HFFc6 (cell line): ENCODE measurements at regions not wholly inside any gene's neighbourhood (a gene's known extent, or its start where the extent isn't known, plus 50 kb on each side); places are given as distances from the start of the nearest gene placed in this dataset.

Experiments used
- DNase-seq: peaks from one replicate; pipeline ENCODE4 v3.0.0-alpha.2; 2018
- H3K27ac Mint-ChIP-seq: 2 replicates; pipeline ENCODE4 v1.8.0; 2020; ENCODE audit warnings: mild to moderate bottlenecking, mixed read lengths
- H3K27me3 Mint-ChIP-seq: 2 replicates; pipeline ENCODE4 v1.8.0; 2021; ENCODE audit warnings: mild to moderate bottlenecking, moderate library complexity, mixed read lengths; ENCODE audit not compliant: insufficient read depth
- H3K36me3 Mint-ChIP-seq: 2 replicates; pipeline ENCODE4 v1.8.0; 2021; ENCODE audit warnings: low read depth, mixed read lengths
- H3K4me1 Mint-ChIP-seq: 2 replicates; pipeline ENCODE4 v1.8.0; 2020; ENCODE audit warnings: low read depth, mixed read lengths
- H3K4me3 Mint-ChIP-seq: 2 replicates; pipeline ENCODE4 v1.8.0; 2020; ENCODE audit warnings: mild to moderate bottlenecking, moderate library complexity, mixed read lengths
- H3K9me3 Mint-ChIP-seq: 2 replicates; pipeline ENCODE4 v1.8.0; 2020; ENCODE audit warnings: mild to moderate bottlenecking, mixed read lengths
- CTCF ChIP-seq: fragments of 200-600 bp; sonication (generic); IDR thresholded peaks from 2 replicates; pipeline ENCODE4 v1.5.0; 2021; ENCODE audit warnings: antibody characterized with exemption, mild to moderate bottlenecking

GRCh38 chr20:59422872-59423544 lies 122.6 kb downstream of the EDN3 start:
- Mint-ChIP-seq H3K36me3 (no peaks in the 10 kb centered on the region), H3K27me3 (no peaks in the 10 kb centered on the region; the same call in 1 of the 2 replicates), H3K9me3 (peaks cover 26% of the 10 kb centered on the region; the same call in 1 of the 2 replicates), H3K4me3 (no peak overlapping the region), H3K27ac (no peak overlapping the region), H3K4me1 (no peaks in the 10 kb centered on the region)
- TF ChIP-seq CTCF: no peak
- no peak for DNase-seq

GRCh38 chr20:59424976-59425375 lies 124.6 kb downstream of the EDN3 start:
- Mint-ChIP-seq H3K27ac (no peak overlapping the region), H3K9me3 (peaks cover 34% of the 10 kb centered on the region), H3K4me3 (no peak overlapping the region), H3K4me1 (no peaks in the 10 kb centered on the region), H3K36me3 (peaks cover 5% of the 10 kb centered on the region; the same call in 1 of the 2 replicates), H3K27me3 (no peaks in the 10 kb centered on the region; the same call in 1 of the 2 replicates)
- no peak for TF ChIP-seq CTCF
- no peak for DNase-seq

GRCh38 chr20:59425572-59425971 lies 125.2 kb downstream of the EDN3 start:
- Mint-ChIP-seq H3K36me3 (peaks cover 5% of the 10 kb centered on the region; the same call in 1 of the 2 replicates), H3K9me3 (peaks cover 31% of the 10 kb centered on the region), H3K4me3 (no peak overlapping the region), H3K27me3 (no peaks in the 10 kb centered on the region; the same call in 1 of the 2 replicates), H3K4me1 (no peaks in the 10 kb centered on the region), H3K27ac (no peak overlapping the region)
- TF ChIP-seq CTCF: no peak
- DNase-seq: no peak

GRCh38 chr20:59428006-59428405 lies 127.6 kb downstream of the EDN3 start:
- H3K4me1 Mint-ChIP-seq: no peaks in the 10 kb centered on the region
- H3K36me3 Mint-ChIP-seq: peaks cover 5% of the 10 kb centered on the region; the same call in 1 of the 2 replicates
- no peak for TF ChIP-seq CTCF
- peaks cover 31% of the 10 kb centered on the region for H3K9me3 Mint-ChIP-seq
- DNase-seq: no peak
- no peaks in the 10 kb centered on the region; the same call in 1 of the 2 replicates for H3K27me3 Mint-ChIP-seq
- H3K27ac Mint-ChIP-seq: no peak overlapping the region
- no peak overlapping the region for H3K4me3 Mint-ChIP-seq

- TF ChIP-seq CTCF: no peak; the same call in 1 of the 2 replicates
- DNase-seq: no peak
- H3K4me3 Mint-ChIP-seq: peak overlapping the region; percentile 61; the same call in 1 of the 2 replicates
- no peaks in the 10 kb centered on the region for H3K4me1 Mint-ChIP-seq
- peaks cover 35% of the 10 kb centered on the region for H3K9me3 Mint-ChIP-seq
- H3K36me3 Mint-ChIP-seq: peaks cover 5% of the 10 kb centered on the region; the same call in 1 of the 2 replicates
- H3K27me3 Mint-ChIP-seq: no peaks in the 10 kb centered on the region; the same call in none of the 2 replicates
- H3K27ac Mint-ChIP-seq: no peak overlapping the region
These were observed 128.2 kb downstream of the EDN3 start for GRCh38 chr20:59428441-59429205.
